CD4-positive, alpha-beta T cell (primary cell): ENCODE measurements at regions not wholly inside any gene's neighbourhood (a gene's known extent, or its start where the extent isn't known, plus 50 kb on each side); places are given as distances from the start of the nearest gene placed in this dataset.
"Not testable (repeated sequence)": the region's sequence is repeated elsewhere in the genome, so short reads cannot be mapped to it uniquely, and the experiment has no call there.

Source experiments
- ATAC-seq: fragments of 200-7000 bp; cut with Tn5 transposase; one replicate; pipeline ENCODE4 v1.10.0; 2022; ENCODE audit warnings: mild to moderate bottlenecking; ENCODE audit not compliant: poor library complexity
- CTCF ChIA-PET: fragments of 350-600 bp; sonication (Branson Sonifier 250); formaldehyde crosslinking; loops from one replicate; lab custom pipeline; 2021; ENCODE audit warnings: antibody characterized with exemption, inconsistent platforms; lab: Charles Lee
- POLR2A ChIA-PET: fragments of 350-600 bp; sonication (Branson Sonifier 250); formaldehyde crosslinking; loops from one replicate; lab custom pipeline; 2021; ENCODE audit warnings: antibody characterized with exemption, inconsistent platforms; lab: Charles Lee
- DNase-seq, 14 experiments: peaks; one replicate each; pipeline ENCODE4 v3.0.0-alpha.2; 2013 to 2020; ENCODE audit warnings: mixed read lengths in 2 of 14
- H3K27ac ChIP-seq, 2 donors: one replicate each; pipeline versions ENCODE4 v1.5.1 to v1.7.0; 2013; ENCODE audit warnings: low read length in 2 of 2, low read depth in 1 of 2, mild to moderate bottlenecking in 1 of 2
- H3K27me3 ChIP-seq, 2 experiments: 1 replicate in 1 of 2; 2 replicates in 1 of 2; pipeline versions ENCODE4 v1.6.1 to v1.7.0; 2013; ENCODE audit warnings: low read length in 2 of 2, control low read depth in 1 of 2, mild to moderate bottlenecking in 1 of 2, moderate library complexity in 1 of 2; ENCODE audit not compliant: insufficient read depth in 2 of 2, control insufficient read depth in 1 of 2
- H3K36me3 ChIP-seq: one replicate; pipeline ENCODE4 v1.6.1; 2013; ENCODE audit warnings: low read length, control low read depth; ENCODE audit not compliant: insufficient read depth
- H3K4me1 ChIP-seq: one replicate; pipeline ENCODE4 v1.6.1; 2013; ENCODE audit warnings: low read length, control low read depth; ENCODE audit not compliant: insufficient read depth
- H3K4me3 ChIP-seq: one replicate; pipeline ENCODE4 v1.5.1; 2013; ENCODE audit warnings: mild to moderate bottlenecking, low read length, moderate library complexity
- H3K9me3 ChIP-seq, 2 experiments: 1 replicate in 1 of 2; 2 replicates in 1 of 2; pipeline versions ENCODE4 v1.6.1 to v1.7.0; 2013; ENCODE audit warnings: low read length in 2 of 2, mild to moderate bottlenecking in 2 of 2, control low read depth in 1 of 2, moderate library complexity in 1 of 2; ENCODE audit not compliant: control insufficient read depth in 1 of 2, insufficient read depth in 1 of 2
- H3K27ac Mint-ChIP-seq: one replicate; pipeline ENCODE4 v1.8.0; 2020; ENCODE audit warnings: mixed read lengths
- H3K27me3 Mint-ChIP-seq: one replicate; pipeline ENCODE4 v1.8.0; 2021; ENCODE audit warnings: mixed read lengths
- H3K36me3 Mint-ChIP-seq: one replicate; pipeline ENCODE4 v1.8.0; 2021; ENCODE audit warnings: low read depth, mixed read lengths
- H3K4me1 Mint-ChIP-seq: one replicate; pipeline ENCODE4 v1.8.0; 2021; ENCODE audit warnings: low read depth, mixed read lengths
- H3K4me3 Mint-ChIP-seq: one replicate; pipeline ENCODE4 v1.8.0; 2020; ENCODE audit warnings: mild to moderate bottlenecking, mixed read lengths
- H3K9me3 Mint-ChIP-seq: one replicate; pipeline ENCODE4 v1.8.0; 2020; ENCODE audit warnings: mixed read lengths
- intact Hi-C, 2 experiments: fragments of 100-400 bp; cut with DNase I in 1 of 2; cut with micrococcal nuclease in 1 of 2; formaldehyde crosslinking; loops; one replicate each; pipeline versions ENCODE4 v1.15.1 to v1.9.0; 2023 to 2025; cut with DNase I, micrococcal nuclease
- TF ChIP-seq, protein P1 (sequence below): fragments of 200-600 bp; IDR thresholded peaks from one replicate; pipeline ENCODE4 v1.8.0; 2022; ENCODE audit warnings: antibody characterized with exemption, mild to moderate bottlenecking

DNA sequence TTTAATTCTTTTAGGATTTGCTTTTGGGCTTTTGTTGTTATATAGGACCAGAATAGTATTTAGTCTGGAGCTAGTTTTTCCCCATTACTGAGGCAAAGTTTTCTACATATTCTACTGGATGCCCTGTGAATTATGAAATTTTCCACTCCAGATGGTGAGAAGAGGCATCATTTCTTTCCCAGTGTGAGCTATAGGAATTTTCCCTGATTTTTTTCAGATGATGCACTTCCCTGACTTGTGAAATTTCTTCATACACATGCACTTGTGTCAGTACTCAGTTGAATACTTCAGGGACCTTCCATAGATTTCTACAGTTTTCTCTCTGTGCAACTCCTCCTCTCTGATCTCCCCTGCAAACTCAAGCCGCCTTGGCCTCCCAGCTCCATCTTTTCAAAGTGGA is 73.7 kb upstream of the SLCO2A1 start:
- H3K4me3 ChIP-seq: no peak overlapping the region
- Mint-ChIP-seq H3K4me1 (peaks cover 7% of the 10 kb centered on the region), H3K27ac (no peak overlapping the region), H3K36me3 (peaks cover 4% of the 10 kb centered on the region), H3K4me3 (no peak overlapping the region), H3K27me3 (no peaks in the 10 kb centered on the region), H3K9me3 (peaks cover 8% of the 10 kb centered on the region)
- H3K9me3 ChIP-seq: peaks cover 5 to 9% of the 10 kb centered on the region in 2 experiments
- TF ChIP-seq, protein P1, sequence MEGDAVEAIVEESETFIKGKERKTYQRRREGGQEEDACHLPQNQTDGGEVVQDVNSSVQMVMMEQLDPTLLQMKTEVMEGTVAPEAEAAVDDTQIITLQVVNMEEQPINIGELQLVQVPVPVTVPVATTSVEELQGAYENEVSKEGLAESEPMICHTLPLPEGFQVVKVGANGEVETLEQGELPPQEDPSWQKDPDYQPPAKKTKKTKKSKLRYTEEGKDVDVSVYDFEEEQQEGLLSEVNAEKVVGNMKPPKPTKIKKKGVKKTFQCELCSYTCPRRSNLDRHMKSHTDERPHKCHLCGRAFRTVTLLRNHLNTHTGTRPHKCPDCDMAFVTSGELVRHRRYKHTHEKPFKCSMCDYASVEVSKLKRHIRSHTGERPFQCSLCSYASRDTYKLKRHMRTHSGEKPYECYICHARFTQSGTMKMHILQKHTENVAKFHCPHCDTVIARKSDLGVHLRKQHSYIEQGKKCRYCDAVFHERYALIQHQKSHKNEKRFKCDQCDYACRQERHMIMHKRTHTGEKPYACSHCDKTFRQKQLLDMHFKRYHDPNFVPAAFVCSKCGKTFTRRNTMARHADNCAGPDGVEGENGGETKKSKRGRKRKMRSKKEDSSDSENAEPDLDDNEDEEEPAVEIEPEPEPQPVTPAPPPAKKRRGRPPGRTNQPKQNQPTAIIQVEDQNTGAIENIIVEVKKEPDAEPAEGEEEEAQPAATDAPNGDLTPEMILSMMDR: no peak
- H3K27ac ChIP-seq: no peak overlapping the region
- H3K4me1 ChIP-seq: no peaks in the 10 kb centered on the region
- ChIA-PET POLR2A (no interaction called here), CTCF (no interaction called here)
- ATAC-seq (no peak), DNase-seq (no peak)
- intact Hi-C loops: no loop called here
- H3K36me3 ChIP-seq: no peaks in the 10 kb centered on the region
- peaks cover 5% of the 10 kb centered on the region in 2 experiments for H3K27me3 ChIP-seq

DNA sequence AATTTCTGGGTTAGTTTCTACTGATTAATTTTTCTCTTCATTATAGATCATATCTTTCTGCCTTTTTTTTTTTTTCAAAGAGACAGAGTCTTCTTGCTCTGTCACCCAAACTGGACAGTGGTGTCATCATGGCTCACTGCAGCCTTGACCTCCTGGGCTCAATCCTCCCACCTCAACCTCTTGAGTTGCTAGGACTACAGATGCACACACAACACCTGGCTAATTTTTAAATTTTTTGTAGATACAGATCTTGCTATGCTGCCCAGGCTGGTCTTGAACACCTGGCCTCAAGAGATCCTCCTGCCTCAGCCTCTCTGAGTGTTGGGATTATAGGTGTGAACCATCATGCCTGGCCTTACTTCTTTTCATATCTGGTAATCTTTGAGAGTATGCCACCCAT is 73.3 kb upstream of the SLCO2A1 start:
- no peak for ATAC-seq
- Mint-ChIP-seq H3K4me1 (peaks cover 6% of the 10 kb centered on the region), H3K27ac (no peak overlapping the region), H3K9me3 (peaks cover 8% of the 10 kb centered on the region), H3K4me3 (no peak overlapping the region), H3K27me3 (no peaks in the 10 kb centered on the region), H3K36me3 (peaks cover 4% of the 10 kb centered on the region)
- Histone ChIP-seq H3K27me3 (peaks cover 5% of the 10 kb centered on the region in 2 experiments), H3K9me3 (peaks cover 5 to 9% of the 10 kb centered on the region in 2 experiments), H3K4me1 (no peaks in the 10 kb centered on the region), H3K36me3 (no peaks in the 10 kb centered on the region), H3K27ac (no peak overlapping the region), H3K4me3 (no peak overlapping the region)
- TF ChIP-seq, protein P1: no peak
- POLR2A ChIA-PET: no interaction called here
- DNase-seq: no peak
- intact Hi-C loops: no loop called here
- CTCF ChIA-PET: no interaction called here

DNA sequence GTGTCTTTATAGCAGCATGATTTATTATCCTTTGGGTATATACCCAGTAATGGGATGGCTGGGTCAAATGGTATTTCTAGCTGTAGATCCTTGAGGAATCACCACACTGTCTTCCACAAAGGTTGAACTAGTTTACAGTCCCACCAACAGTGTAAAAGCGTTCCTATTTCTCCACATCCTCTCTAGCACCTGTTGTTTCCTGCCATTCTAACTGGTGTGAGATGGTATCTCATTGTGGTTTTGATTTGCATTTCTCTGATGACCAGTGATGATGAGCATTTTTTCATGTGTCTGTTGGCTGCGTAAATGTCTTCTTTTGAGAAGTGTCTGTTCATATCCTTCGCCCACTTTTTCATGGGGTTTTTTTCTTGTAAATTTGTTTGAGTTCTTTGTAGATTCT is 66.5 kb upstream of the SLCO2A1 start:
- H3K36me3 Mint-ChIP-seq, H3K36me3 ChIP-seq, DNase-seq, H3K4me3 ChIP-seq, H3K27me3 Mint-ChIP-seq, H3K27ac ChIP-seq, H3K9me3 ChIP-seq, H3K27me3 ChIP-seq, H3K27ac Mint-ChIP-seq, CTCF ChIA-PET, H3K9me3 Mint-ChIP-seq, POLR2A ChIA-PET, ATAC-seq, H3K4me1 Mint-ChIP-seq, H3K4me3 Mint-ChIP-seq, intact Hi-C loops, H3K4me1 ChIP-seq: not testable (repeated sequence)

DNA sequence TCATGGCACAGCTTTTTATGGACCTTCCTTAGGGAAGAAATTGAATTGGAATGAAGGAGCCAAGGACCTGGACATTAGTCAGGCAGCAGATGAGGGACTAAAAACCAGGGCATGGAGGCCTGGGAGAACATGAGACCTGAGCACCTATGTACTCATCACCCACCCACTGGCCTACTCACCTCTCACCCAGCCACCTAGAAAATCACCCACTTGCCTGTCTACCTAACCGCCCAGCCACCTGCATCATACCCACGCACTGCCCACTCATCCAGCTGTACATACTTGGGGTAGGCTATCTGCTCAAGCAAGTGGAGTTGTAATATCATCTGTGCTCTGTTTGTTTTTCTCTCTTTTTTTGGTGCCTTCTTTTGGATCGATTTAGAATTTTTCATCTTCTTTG is 65.3 kb upstream of the SLCO2A1 start:
- Mint-ChIP-seq H3K4me1 (no peaks in the 10 kb centered on the region), H3K36me3 (no peaks in the 10 kb centered on the region), H3K4me3 (no peak overlapping the region), H3K9me3 (peaks cover 2% of the 10 kb centered on the region), H3K27ac (no peak overlapping the region), H3K27me3 (no peaks in the 10 kb centered on the region)
- no peak overlapping the region for H3K27ac ChIP-seq
- H3K9me3 ChIP-seq: peaks cover 3 to 5% of the 10 kb centered on the region in 2 experiments
- no peaks in the 10 kb centered on the region for H3K4me1 ChIP-seq
- CTCF ChIA-PET: no interaction called here
- no peak overlapping the region for H3K4me3 ChIP-seq
- ATAC-seq (no peak), DNase-seq (no peak)
- TF ChIP-seq, protein P1: no peak
- H3K36me3 ChIP-seq: no peaks in the 10 kb centered on the region
- POLR2A ChIA-PET: no interaction called here
- intact Hi-C loops: no loop called here
- H3K27me3 ChIP-seq: no peaks in the 10 kb centered on the region
